Muscle layer of duodenum (tissue), 2 donors: ENCODE measurements at regions not wholly inside any gene's neighbourhood (a gene's known extent, or its start where the extent isn't known, plus 50 kb on each side); places are given as distances from the start of the nearest gene placed in this dataset.

Experiments
- H3K27ac ChIP-seq: one replicate; pipeline ENCODE4 v1.7.0; 2013; ENCODE audit warnings: mild to moderate bottlenecking, low read length
- H3K27me3 ChIP-seq: one replicate; pipeline ENCODE4 v1.7.0; 2013; ENCODE audit warnings: low read depth, mild to moderate bottlenecking, control low read depth, low read length
- H3K36me3 ChIP-seq, 2 donors: one replicate each; pipeline ENCODE4 v1.7.0; 2013; ENCODE audit warnings: low read length in 2 of 2, control low read depth in 1 of 2, mild to moderate bottlenecking in 1 of 2; ENCODE audit not compliant: insufficient read depth in 2 of 2, control insufficient read depth in 1 of 2
- H3K4me1 ChIP-seq, 2 donors: one replicate each; pipeline ENCODE4 v1.7.0; 2013; ENCODE audit warnings: low read length in 2 of 2, mild to moderate bottlenecking in 2 of 2, control low read depth in 1 of 2, moderate library complexity in 1 of 2; ENCODE audit not compliant: insufficient read depth in 2 of 2, control insufficient read depth in 1 of 2
- H3K4me3 ChIP-seq, 2 donors: one replicate each; pipeline ENCODE4 v1.7.0; 2013; ENCODE audit warnings: low read length in 2 of 2, low read depth in 1 of 2, mild to moderate bottlenecking in 1 of 2
- H3K9me3 ChIP-seq, 2 donors: one replicate each; pipeline ENCODE4 v1.7.0; 2013; ENCODE audit warnings: low read length in 2 of 2, control low read depth in 1 of 2, mild to moderate bottlenecking in 1 of 2; ENCODE audit not compliant: control insufficient read depth in 1 of 2
- donor health status: healthy.

- Histone ChIP-seq H3K27ac (no peak overlapping the region), H3K4me3 (no peak overlapping the region), H3K36me3 (no peaks in the 10 kb centered on the region), H3K4me1 (no peaks in the 10 kb centered on the region), H3K27me3 (no peaks in the 10 kb centered on the region), H3K9me3 (no peaks in the 10 kb centered on the region)
Measured at GRCh38 chr12:25781232-25781631, 177.2 kb upstream of the RASSF8 start.

GRCh38 chr12:25783566-25783965 lies 174.9 kb upstream of the RASSF8 start:
- no peaks in the 10 kb centered on the region for H3K4me1 ChIP-seq
- no peak overlapping the region for H3K27ac ChIP-seq
- H3K4me3 ChIP-seq = no peak overlapping the region
- no peaks in the 10 kb centered on the region for H3K9me3 ChIP-seq
- H3K27me3 ChIP-seq = no peaks in the 10 kb centered on the region
- no peaks in the 10 kb centered on the region for H3K36me3 ChIP-seq

- Histone ChIP-seq H3K27me3 (no peaks in the 10 kb centered on the region), H3K4me1 (no peaks in the 10 kb centered on the region), H3K9me3 (no peaks in the 10 kb centered on the region), H3K27ac (no peak overlapping the region), H3K36me3 (no peaks in the 10 kb centered on the region), H3K4me3 (no peak overlapping the region)
Measured at GRCh38 chr12:25784669-25785068, 173.8 kb upstream of the RASSF8 start.

GRCh38 chr12:25785134-25785533 lies 173.3 kb upstream of the RASSF8 start:
- H3K9me3 ChIP-seq = no peaks in the 10 kb centered on the region
- H3K4me3 ChIP-seq = no peak overlapping the region
- H3K27ac ChIP-seq = no peak overlapping the region
- H3K4me1 ChIP-seq = no peaks in the 10 kb centered on the region
- no peaks in the 10 kb centered on the region for H3K36me3 ChIP-seq
- H3K27me3 ChIP-seq = no peaks in the 10 kb centered on the region

- Histone ChIP-seq H3K9me3 (no peaks in the 10 kb centered on the region), H3K27ac (no peak overlapping the region), H3K27me3 (no peaks in the 10 kb centered on the region), H3K36me3 (no peaks in the 10 kb centered on the region), H3K4me3 (no peak overlapping the region), H3K4me1 (no peaks in the 10 kb centered on the region)
Measured at GRCh38 chr12:25787701-25788100, 170.8 kb upstream of the RASSF8 start.

- H3K9me3 ChIP-seq = no peaks in the 10 kb centered on the region
- H3K27me3 ChIP-seq = no peaks in the 10 kb centered on the region
- no peak overlapping the region for H3K27ac ChIP-seq
- H3K4me3 ChIP-seq = no peak overlapping the region
- no peaks in the 10 kb centered on the region for H3K36me3 ChIP-seq
- H3K4me1 ChIP-seq = no peaks in the 10 kb centered on the region
Measured at GRCh38 chr12:25788707-25789442, 169.6 kb upstream of the RASSF8 start.

GRCh38 chr12:25789541-25789944 lies 168.9 kb upstream of the RASSF8 start:
- Histone ChIP-seq H3K4me1 (no peaks in the 10 kb centered on the region), H3K9me3 (no peaks in the 10 kb centered on the region), H3K27me3 (no peaks in the 10 kb centered on the region), H3K27ac (no peak overlapping the region), H3K36me3 (no peaks in the 10 kb centered on the region), H3K4me3 (no peak overlapping the region)

- H3K9me3 ChIP-seq = no peaks in the 10 kb centered on the region
- H3K27ac ChIP-seq = no peak overlapping the region
- H3K4me3 ChIP-seq = no peak overlapping the region
- H3K36me3 ChIP-seq = no peaks in the 10 kb centered on the region
- H3K4me1 ChIP-seq = no peaks in the 10 kb centered on the region
- no peaks in the 10 kb centered on the region for H3K27me3 ChIP-seq
Measured at GRCh38 chr12:25792031-25792430, 166.5 kb upstream of the RASSF8 start.

- H3K27me3 ChIP-seq = no peaks in the 10 kb centered on the region
Measured at GRCh38 chr12:25793196-25793595, 165.3 kb upstream of the RASSF8 start.

GRCh38 chr12:25794571-25794970 lies 163.9 kb upstream of the RASSF8 start:
- H3K27me3 ChIP-seq = no peaks in the 10 kb centered on the region
- H3K27ac ChIP-seq = no peak overlapping the region
- no peaks in the 10 kb centered on the region for H3K36me3 ChIP-seq
- H3K4me3 ChIP-seq = no peak overlapping the region
- H3K9me3 ChIP-seq = no peaks in the 10 kb centered on the region
- no peaks in the 10 kb centered on the region for H3K4me1 ChIP-seq

More at GRCh38 chr12:25793196-25793595, 165.3 kb upstream of the RASSF8 start:
- no peak overlapping the region for H3K4me3 ChIP-seq
- H3K36me3 ChIP-seq = no peaks in the 10 kb centered on the region
- no peaks in the 10 kb centered on the region for H3K9me3 ChIP-seq
- H3K4me1 ChIP-seq = no peaks in the 10 kb centered on the region
- H3K27ac ChIP-seq = no peak overlapping the region

GRCh38 chr12:25796523-25797000 lies 161.9 kb upstream of the RASSF8 start:
- Histone ChIP-seq H3K27ac (no peak overlapping the region), H3K9me3 (no peaks in the 10 kb centered on the region), H3K36me3 (no peaks in the 10 kb centered on the region), H3K27me3 (no peaks in the 10 kb centered on the region), H3K4me3 (no peak overlapping the region), H3K4me1 (peaks cover 0 to under 1% of the 10 kb centered on the region in 2 donors)

- Histone ChIP-seq H3K36me3 (no peaks in the 10 kb centered on the region), H3K9me3 (no peaks in the 10 kb centered on the region), H3K4me3 (no peak overlapping the region), H3K27ac (no peak overlapping the region), H3K27me3 (no peaks in the 10 kb centered on the region), H3K4me1 (peaks cover 0 to 9% of the 10 kb centered on the region in 2 donors)
Measured at GRCh38 chr12:25797386-25797785, 161.1 kb upstream of the RASSF8 start.
